Astrocyte of the spinal cord (primary cell): ENCODE measurements at regions not wholly inside any gene's neighbourhood (a gene's known extent, or its start where the extent isn't known, plus 50 kb on each side); places are given as distances from the start of the nearest gene placed in this dataset.

Source experiments
- DNase-seq: peaks from one replicate; pipeline ENCODE4 v3.0.0; 2011; ENCODE audit warnings: low read depth, low spot score
- H3K4me3 ChIP-seq: 2 replicates; pipeline ENCODE4 v1.5.1; 2011; ENCODE audit warnings: low read depth, mild to moderate bottlenecking, low read length, moderate library complexity
- CTCF ChIP-seq: IDR thresholded peaks from 2 replicates; pipeline ENCODE4 v1.5.1; 2012; ENCODE audit warnings: low read depth, mild to moderate bottlenecking, low read length, inconsistent platforms
- in situ Hi-C: cut with HindIII; loops from 2 replicates; pipeline ENCODE4 v1.10.0; 2017; ENCODE audit warnings: low sequenced_read_pairs

GRCh38 chr13:30844548-30845296 is 61.3 kb upstream of the MEDAG start:
- DNase-seq: no peak
- TF ChIP-seq CTCF: no peak
- in situ Hi-C loops: no loop called here
- no peak overlapping the region for H3K4me3 ChIP-seq

- no peak for TF ChIP-seq CTCF
- in situ Hi-C loops: no loop called here
- no peak overlapping the region for H3K4me3 ChIP-seq
- DNase-seq: no peak
Measured at GRCh38 chr13:30845297-30846214, 60.5 kb upstream of the MEDAG start.

- in situ Hi-C loops: no loop called here
- H3K4me3 ChIP-seq: no peak overlapping the region
- peak; percentile 69 for DNase-seq
- no peak for TF ChIP-seq CTCF
Measured at GRCh38 chr13:30846311-30846710, 59.8 kb upstream of the MEDAG start.

- no peak overlapping the region for H3K4me3 ChIP-seq
- TF ChIP-seq CTCF: no peak
- in situ Hi-C loops: no loop called here
- no peak for DNase-seq
Measured at GRCh38 chr13:30846866-30847265, 59.2 kb upstream of the MEDAG start.

- DNase-seq: peak; percentile 100
- no peak overlapping the region for H3K4me3 ChIP-seq
- in situ Hi-C loops: no loop called here
- no peak for TF ChIP-seq CTCF
Measured at GRCh38 chr13:30847650-30848307, 58.3 kb upstream of the MEDAG start.

- DNase-seq: no peak
- H3K4me3 ChIP-seq: no peak overlapping the region
- in situ Hi-C loops: no loop called here
- no peak for TF ChIP-seq CTCF
Measured at GRCh38 chr13:30848332-30849027, 57.6 kb upstream of the MEDAG start.
